DND-41 (cell line): ENCODE measurements at regions not wholly inside any gene's neighbourhood (a gene's known extent, or its start where the extent isn't known, plus 50 kb on each side); places are given as distances from the start of the nearest gene placed in this dataset.

Experiments used
- ATAC-seq: fragments of 200-7000 bp; cut with Tn5 transposase; 3 replicates; pipeline ENCODE4 v1.9.1; 2021; ENCODE audit warnings: low read depth; ENCODE audit not compliant: insufficient read depth
- DNase-seq: peaks from one replicate; pipeline ENCODE4 v3.0.0-alpha.2; 2020
- H2AFZ ChIP-seq: 2 replicates; pipeline ENCODE4 v1.6.0; 2012; ENCODE audit warnings: low read depth, low read length
- H3K27ac ChIP-seq: 2 replicates; pipeline ENCODE4 v1.5.1; 2012; ENCODE audit warnings: low read length, inconsistent platforms
- H3K27me3 ChIP-seq: fragments of 200-600 bp; sonication (generic); 2 replicates; pipeline ENCODE4 v1.6.0; 2012; ENCODE audit warnings: low read length, mild to moderate bottlenecking, inconsistent platforms; ENCODE audit not compliant: insufficient read depth, poor library complexity
- H3K36me3 ChIP-seq: 2 replicates; pipeline ENCODE4 v1.5.1; 2012; ENCODE audit warnings: low read length, inconsistent platforms; ENCODE audit not compliant: insufficient read depth
- H3K4me1 ChIP-seq: 2 replicates; pipeline ENCODE4 v1.5.1; 2012; ENCODE audit warnings: mild to moderate bottlenecking, low read length; ENCODE audit not compliant: insufficient read depth
- H3K4me2 ChIP-seq: 2 replicates; pipeline ENCODE4 v1.6.0; 2012; ENCODE audit warnings: mild to moderate bottlenecking, moderate library complexity, low read length, inconsistent platforms; ENCODE audit not compliant: insufficient read depth
- H3K4me3 ChIP-seq, 2 experiments: fragments of 200-600 bp in 1 of 2; shearing (Covaris generic) in 1 of 2; 2 replicates each; pipeline ENCODE4 v1.5.1; 2012 to 2016; ENCODE audit warnings: inconsistent platforms in 2 of 2, low read length in 2 of 2, mild to moderate bottlenecking in 2 of 2, low read depth in 1 of 2, moderate library complexity in 1 of 2
- H3K79me2 ChIP-seq: 2 replicates; pipeline ENCODE4 v1.6.0; 2012; ENCODE audit warnings: low read length, inconsistent platforms; ENCODE audit not compliant: insufficient read depth
- H3K9ac ChIP-seq: 2 replicates; pipeline ENCODE4 v1.6.0; 2012; ENCODE audit warnings: low read depth, mild to moderate bottlenecking, inconsistent platforms, low read length, moderate library complexity
- H3K9me3 ChIP-seq: 2 replicates; pipeline ENCODE4 v1.5.1; 2012; ENCODE audit warnings: low read length, moderate library complexity, mild to moderate bottlenecking, inconsistent platforms; ENCODE audit not compliant: insufficient read depth, severe bottlenecking
- H4K20me1 ChIP-seq: 2 replicates; pipeline ENCODE4 v1.6.0; 2012; ENCODE audit warnings: low read length; ENCODE audit not compliant: insufficient read depth
- CTCF ChIP-seq: IDR thresholded peaks from 2 replicates; pipeline ENCODE4 v1.5.1; 2012; ENCODE audit warnings: borderline replicate concordance, low read length, moderate library complexity, mild to moderate bottlenecking; ENCODE audit not compliant: poor library complexity, severe bottlenecking; ENCODE audit errors: extremely low read depth
- EZH2 ChIP-seq: IDR thresholded peaks from 3 replicates; pipeline ENCODE4 v1.6.1; 2012; ENCODE audit warnings: borderline replicate concordance, low read depth, mild to moderate bottlenecking, moderate library complexity, low read length, inconsistent platforms; ENCODE audit not compliant: severe bottlenecking

GRCh38 chr1:217274927-217275654 lies 355.8 kb downstream of the GPATCH2 start:
- no peaks in the 10 kb centered on the region for H3K4me1 ChIP-seq
- no peaks in the 10 kb centered on the region for H4K20me1 ChIP-seq
- H3K36me3 ChIP-seq: no peaks in the 10 kb centered on the region
- H3K79me2 ChIP-seq: no peaks in the 10 kb centered on the region
- no peak overlapping the region for H3K4me3 ChIP-seq
- TF ChIP-seq EZH2: no peak
- no peak for TF ChIP-seq CTCF
- no peak overlapping the region for H3K27ac ChIP-seq
- ATAC-seq (no peak), DNase-seq (no peak)
- H3K9ac ChIP-seq: no peak overlapping the region
- H2AFZ ChIP-seq: no peak overlapping the region
- H3K4me2 ChIP-seq: no peak overlapping the region
- no peaks in the 10 kb centered on the region for H3K27me3 ChIP-seq
- no peaks in the 10 kb centered on the region for H3K9me3 ChIP-seq

- Histone ChIP-seq H2AFZ (no peak overlapping the region), H3K4me2 (no peak overlapping the region), H3K27ac (no peak overlapping the region), H3K36me3 (no peaks in the 10 kb centered on the region), H3K9ac (no peak overlapping the region), H3K4me1 (no peaks in the 10 kb centered on the region), H4K20me1 (no peaks in the 10 kb centered on the region), H3K27me3 (no peaks in the 10 kb centered on the region), H3K9me3 (no peaks in the 10 kb centered on the region), H3K4me3 (no peak overlapping the region), H3K79me2 (no peaks in the 10 kb centered on the region)
- TF ChIP-seq CTCF: no peak
- no peak for TF ChIP-seq EZH2
- DNase-seq (no peak), ATAC-seq (no peak)
Observed at GRCh38 chr1:217274416-217274815, 356.5 kb downstream of the GPATCH2 start.

- Histone ChIP-seq H3K9me3 (no peaks in the 10 kb centered on the region), H3K27ac (no peak overlapping the region), H3K4me1 (no peaks in the 10 kb centered on the region), H3K4me2 (no peak overlapping the region), H4K20me1 (no peaks in the 10 kb centered on the region), H3K36me3 (no peaks in the 10 kb centered on the region), H2AFZ (no peak overlapping the region), H3K27me3 (no peaks in the 10 kb centered on the region), H3K79me2 (no peaks in the 10 kb centered on the region), H3K4me3 (no peak overlapping the region), H3K9ac (no peak overlapping the region)
- DNase-seq (no peak), ATAC-seq (no peak)
- TF ChIP-seq EZH2: no peak
- no peak for TF ChIP-seq CTCF
Observed at GRCh38 chr1:217273866-217274265, 357.0 kb downstream of the GPATCH2 start.
